OCI-LY3 (cell line): ENCODE measurements at regions not wholly inside any gene's neighbourhood (a gene's known extent, or its start where the extent isn't known, plus 50 kb on each side); places are given as distances from the start of the nearest gene placed in this dataset.

Experiments
- EZH2phosphoT487 ChIP-seq: fragments of 200-600 bp; shearing (Covaris generic); IDR thresholded peaks from 2 replicates; pipeline ENCODE4 v1.6.1; 2018; ENCODE audit warnings: antibody characterized with exemption, mixed run types, low read depth
- TF ChIP-seq, protein P1 (sequence below): fragments of 200-600, 300-600 bp; sonication (generic); IDR thresholded peaks from 2 replicates; pipeline ENCODE4 v1.5.1; 2014; ENCODE audit warnings: antibody characterized with exemption, low read length, low read depth

DNA sequence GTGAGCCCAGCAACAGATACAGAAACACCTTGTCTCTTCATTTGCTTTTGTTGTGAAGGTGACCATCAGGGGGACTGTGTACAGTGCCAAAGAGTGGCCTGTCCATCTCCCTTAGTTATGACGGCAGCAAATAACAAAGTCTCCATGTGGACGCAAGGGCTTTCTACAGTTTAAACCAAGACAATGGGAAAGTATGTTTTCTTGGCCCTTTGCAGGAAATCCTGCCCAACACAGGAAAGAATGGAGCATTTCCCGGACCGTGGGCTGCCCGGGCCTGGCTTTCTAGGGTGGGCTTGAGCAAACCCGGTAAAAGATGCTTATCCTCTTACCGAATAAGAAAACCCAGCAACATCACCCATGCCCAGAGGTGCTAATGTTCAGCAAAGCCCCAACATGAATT, 87.3 kb downstream of the ZBTB18 start:
- TF ChIP-seq, protein P1, sequence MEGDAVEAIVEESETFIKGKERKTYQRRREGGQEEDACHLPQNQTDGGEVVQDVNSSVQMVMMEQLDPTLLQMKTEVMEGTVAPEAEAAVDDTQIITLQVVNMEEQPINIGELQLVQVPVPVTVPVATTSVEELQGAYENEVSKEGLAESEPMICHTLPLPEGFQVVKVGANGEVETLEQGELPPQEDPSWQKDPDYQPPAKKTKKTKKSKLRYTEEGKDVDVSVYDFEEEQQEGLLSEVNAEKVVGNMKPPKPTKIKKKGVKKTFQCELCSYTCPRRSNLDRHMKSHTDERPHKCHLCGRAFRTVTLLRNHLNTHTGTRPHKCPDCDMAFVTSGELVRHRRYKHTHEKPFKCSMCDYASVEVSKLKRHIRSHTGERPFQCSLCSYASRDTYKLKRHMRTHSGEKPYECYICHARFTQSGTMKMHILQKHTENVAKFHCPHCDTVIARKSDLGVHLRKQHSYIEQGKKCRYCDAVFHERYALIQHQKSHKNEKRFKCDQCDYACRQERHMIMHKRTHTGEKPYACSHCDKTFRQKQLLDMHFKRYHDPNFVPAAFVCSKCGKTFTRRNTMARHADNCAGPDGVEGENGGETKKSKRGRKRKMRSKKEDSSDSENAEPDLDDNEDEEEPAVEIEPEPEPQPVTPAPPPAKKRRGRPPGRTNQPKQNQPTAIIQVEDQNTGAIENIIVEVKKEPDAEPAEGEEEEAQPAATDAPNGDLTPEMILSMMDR: no peak
- no peak for TF ChIP-seq EZH2phosphoT487
